Ascending aorta (tissue), 2 donors: ENCODE measurements at regions not wholly inside any gene's neighbourhood (a gene's known extent, or its start where the extent isn't known, plus 50 kb on each side); places are given as distances from the start of the nearest gene placed in this dataset.

Experiments used
- DNase-seq, 2 donors: peaks; one replicate each; pipeline ENCODE4 v3.0.0-alpha.2; 2019; ENCODE audit warnings: low spot score in 2 of 2
- H3K27ac ChIP-seq, 2 donors: fragments of 200-600 bp; sonication (generic); one replicate each; pipeline ENCODE4 v1.5.1; 2016 to 2017; ENCODE audit warnings: mild to moderate bottlenecking in 1 of 2
- H3K27me3 ChIP-seq: fragments of 200-600 bp; sonication (generic); one replicate; pipeline ENCODE4 v1.5.1; 2017
- H3K36me3 ChIP-seq, 2 donors: fragments of 200-600 bp; sonication (generic); one replicate each; pipeline ENCODE4 v1.5.1; 2016
- H3K4me1 ChIP-seq, 2 donors: fragments of 200-600 bp; sonication (generic); one replicate each; pipeline ENCODE4 v1.5.1; 2016 to 2017; ENCODE audit warnings: mild to moderate bottlenecking in 1 of 2
- H3K4me3 ChIP-seq, 2 donors: fragments of 200-600 bp; sonication (generic); one replicate each; pipeline ENCODE4 v1.5.1; 2016 to 2017; ENCODE audit warnings: mild to moderate bottlenecking in 1 of 2
- H3K9me3 ChIP-seq, 2 donors: fragments of 200-600 bp; sonication (generic); one replicate each; pipeline ENCODE4 v1.5.1; 2016
- CTCF ChIP-seq, 3 experiments: fragments of 200-600 bp in 2 of 3; fragments of 450-650 bp in 1 of 3; sonication (generic) in 2 of 3; IDR thresholded peaks; one replicate each; pipeline ENCODE4 v1.5.1; 2016 to 2019; ENCODE audit warnings: antibody characterized with exemption in 3 of 3, mild to moderate bottlenecking in 1 of 3, moderate library complexity in 1 of 3
- intact Hi-C: fragments of 100-400 bp; cut with DNase I; formaldehyde crosslinking; loops from one replicate; pipeline ENCODE4 v1.15.1; 2023

DNA sequence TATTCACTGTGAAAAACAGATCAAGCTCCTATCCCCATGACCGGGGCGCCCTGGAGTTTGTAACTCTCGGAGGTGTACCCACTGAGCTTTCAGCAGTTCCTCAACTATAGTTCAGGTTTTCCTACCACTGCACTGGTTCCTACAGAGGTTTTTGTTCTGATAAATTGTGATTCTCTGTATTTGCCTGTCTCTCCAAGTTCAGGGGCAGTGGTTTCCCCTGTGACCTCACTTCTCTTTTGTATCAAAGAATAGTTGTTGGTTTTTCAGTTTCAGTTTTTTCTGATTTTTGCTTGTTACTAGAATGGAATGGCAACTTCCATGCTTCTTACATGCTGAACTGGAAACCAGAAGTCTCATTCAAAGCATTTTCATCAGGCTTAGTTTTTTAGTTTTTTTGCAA lies 56.8 kb upstream of the PLS3 start:
- no peak for TF ChIP-seq CTCF (IDR thresholded peaks at IDR 0.05)
- peak overlapping the region; percentile 41 to 55 for H3K27ac ChIP-seq

More for the DNA sequence above, 56.8 kb upstream of the PLS3 start:
- Histone ChIP-seq H3K9me3 (no peaks in the 10 kb centered on the region), H3K36me3 (no peaks in the 10 kb centered on the region), H3K4me1 (peaks cover 0 to 6% of the 10 kb centered on the region in 2 donors), H3K4me3 (no peak overlapping the region), H3K27me3 (no peaks in the 10 kb centered on the region)
- intact Hi-C loops, result loop anchor here (5.0 kb wide), 1 partner anchor 37 kb away; no protein-coding TSS in a partner anchor
- no peak for DNase-seq
